Tibial nerve (tissue), 4 donors: ENCODE measurements at regions not wholly inside any gene's neighbourhood (a gene's known extent, or its start where the extent isn't known, plus 50 kb on each side); places are given as distances from the start of the nearest gene placed in this dataset.

ENCODE experiments used
- DNase-seq, 2 donors: peaks; one replicate each; pipeline ENCODE4 v3.0.0-alpha.2; 2019; ENCODE audit warnings: low spot score in 2 of 2
- H3K27ac ChIP-seq, 4 donors: fragments of 200-600 bp; sonication (generic) in 3 of 4; one replicate each; pipeline ENCODE4 v1.5.1; 2017 to 2019; ENCODE audit warnings: mild to moderate bottlenecking in 1 of 4
- H3K27me3 ChIP-seq, 2 donors: fragments of 200-600 bp; sonication (generic) in 1 of 2; one replicate each; pipeline versions ENCODE4 v1.5.1 to v1.6.0; 2017 to 2019
- H3K36me3 ChIP-seq, 3 donors: fragments of 200-600 bp; sonication (generic); one replicate each; pipeline ENCODE4 v1.5.1; 2018 to 2019
- H3K4me1 ChIP-seq, 4 donors: fragments of 200-600 bp; sonication (generic) in 3 of 4; one replicate each; pipeline ENCODE4 v1.5.1; 2017 to 2019
- H3K4me3 ChIP-seq, 4 donors: fragments of 200-600 bp; sonication (generic) in 3 of 4; one replicate each; pipeline ENCODE4 v1.5.1; 2017 to 2019; ENCODE audit warnings: mild to moderate bottlenecking in 1 of 4, moderate library complexity in 1 of 4
- H3K9me3 ChIP-seq, 4 donors: fragments of 200-600 bp; sonication (generic) in 3 of 4; one replicate each; pipeline ENCODE4 v1.5.1; 2017 to 2019
- CTCF ChIP-seq, 5 experiments: fragments of 200-600 bp in 3 of 5; fragments of 450-650 bp in 2 of 5; sonication (generic) in 3 of 5; IDR thresholded peaks; one replicate each; pipeline ENCODE4 v1.5.1; 2016 to 2019; ENCODE audit warnings: antibody characterized with exemption in 5 of 5, mild to moderate bottlenecking in 3 of 5, moderate library complexity in 2 of 5
- EP300 ChIP-seq, 2 donors: sonication (generic); formaldehyde crosslinking; IDR thresholded peaks; one replicate each; pipeline ENCODE4 v1.6.1; 2017; ENCODE audit warnings: antibody characterized with exemption in 2 of 2, mild to moderate bottlenecking in 1 of 2
- POLR2A ChIP-seq, 2 donors: fragments of 450-650 bp; IDR thresholded peaks; one replicate each; pipeline ENCODE4 v1.6.1; 2017; ENCODE audit warnings: antibody characterized with exemption in 2 of 2, mild to moderate bottlenecking in 2 of 2, moderate library complexity in 2 of 2
- WGBS, 2 donors: methylation state at CpG; one replicate each; pipeline ENCODE4 v1.1.5; 2018; 5-methylcytosine and 5-hydroxymethylcytosine counted together

DNA sequence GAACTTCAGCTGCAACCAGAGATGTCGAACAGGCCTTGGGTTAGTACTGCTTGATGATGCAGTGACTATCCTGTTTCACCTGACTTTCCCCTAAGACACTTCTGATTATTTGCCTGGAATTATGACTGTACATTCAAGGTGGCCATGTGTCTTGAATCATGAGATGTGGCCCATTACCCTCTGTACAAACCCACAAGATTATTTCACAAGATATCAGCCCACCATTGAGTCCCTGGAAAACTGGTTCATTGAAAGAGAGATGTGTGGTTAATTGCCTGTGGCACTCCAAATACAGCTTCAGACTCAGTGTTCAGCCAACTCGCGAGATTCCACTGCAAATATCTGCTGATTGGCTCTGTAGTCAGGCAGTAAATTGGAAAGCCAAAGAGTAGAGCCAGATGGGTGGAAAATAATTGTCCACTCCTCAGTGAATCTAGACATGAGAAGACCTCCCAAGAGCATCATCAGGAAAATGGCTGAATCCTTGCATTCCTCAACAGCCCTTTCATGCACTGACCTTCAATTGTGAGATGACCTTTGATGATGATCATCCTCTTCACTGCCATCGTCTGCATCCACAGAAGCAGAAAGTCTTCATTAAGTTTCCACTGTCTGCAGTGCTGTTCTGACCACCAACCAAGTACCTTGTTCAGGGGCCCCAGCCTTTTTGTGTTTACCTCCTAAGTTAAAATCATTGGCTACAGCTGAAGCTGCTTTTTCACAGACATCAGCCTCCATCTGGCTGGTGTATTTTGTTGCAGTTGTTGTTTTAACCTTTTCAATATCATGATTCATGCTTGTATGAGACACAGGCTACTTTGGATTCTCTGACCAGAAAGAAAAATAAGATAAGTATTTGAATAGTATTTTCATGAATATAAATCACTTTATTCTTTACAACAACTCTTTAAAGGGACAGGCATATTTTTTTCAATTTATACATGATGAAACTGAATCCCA, 75.2 kb downstream of the ESM1 start:
- no peaks in the 10 kb centered on the region for H3K9me3 ChIP-seq
- no peak for DNase-seq

GRCh38 chr5:54908774-54909525, 76.4 kb downstream of the ESM1 start:
- no peak for TF ChIP-seq EP300 (IDR thresholded peaks at IDR 0.05)
- no peak for TF ChIP-seq POLR2A (IDR thresholded peaks at IDR 0.05)
- no peak for TF ChIP-seq CTCF (IDR thresholded peaks at IDR 0.05)
- WGBS, 2 donors = 60 to 61% methylated on average over 2 of the region's 2 CpGs
- DNase-seq = no peak

More for the DNA sequence above, 75.2 kb downstream of the ESM1 start:
- H3K36me3 ChIP-seq = no peaks in the 10 kb centered on the region
- H3K4me3 ChIP-seq = no peak overlapping the region
- H3K27me3 ChIP-seq = no peaks in the 10 kb centered on the region
- WGBS, 2 donors = 60 to 63% methylated on average over 4 of the region's 4 CpGs
- H3K27ac ChIP-seq = no peak overlapping the region
- H3K4me1 ChIP-seq = peaks cover 0 to 12% (median 0%) of the 10 kb centered on the region in 4 donors
- TF ChIP-seq POLR2A (IDR thresholded peaks at IDR 0.05) (no peak), EP300 (IDR thresholded peaks at IDR 0.05) (no peak), CTCF (IDR thresholded peaks at IDR 0.05) (no peak)

DNA sequence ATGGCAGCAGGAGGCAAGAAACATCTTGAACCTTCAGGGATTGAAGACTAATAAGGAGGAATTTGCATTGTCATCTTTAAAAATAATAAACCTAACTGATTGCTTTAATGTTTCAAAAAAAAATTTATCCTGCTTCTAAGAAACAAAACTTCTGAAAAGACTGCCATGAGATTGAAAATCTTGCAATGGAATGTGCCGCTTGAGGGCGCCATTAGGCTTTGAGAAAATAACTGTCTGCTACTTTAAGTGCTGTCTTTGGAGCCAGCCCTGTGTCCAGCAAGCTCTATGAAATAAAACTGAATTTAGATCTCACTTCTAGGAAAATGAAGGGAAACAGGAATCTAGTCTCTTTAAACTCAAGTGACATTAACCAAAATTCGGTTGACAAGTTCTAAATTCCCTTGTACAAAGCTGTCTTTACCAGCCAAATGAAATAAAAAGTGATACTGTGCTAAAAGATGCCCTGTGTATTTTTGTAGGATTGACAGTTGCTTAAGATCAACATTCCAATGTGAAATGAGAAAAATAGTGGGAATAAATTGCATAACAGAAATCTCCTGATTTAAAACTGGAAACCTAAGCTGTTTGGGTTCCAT, 79.4 kb downstream of the ESM1 start:
- no peaks in the 10 kb centered on the region for H3K36me3 ChIP-seq

More at GRCh38 chr5:54908774-54909525, 76.4 kb downstream of the ESM1 start:
- H3K9me3 ChIP-seq = no peaks in the 10 kb centered on the region
- no peaks in the 10 kb centered on the region for H3K27me3 ChIP-seq
- H3K27ac ChIP-seq = no peak overlapping the region
- H3K4me3 ChIP-seq = no peak overlapping the region
- H3K4me1 ChIP-seq = peaks cover 0 to 12% (median 0%) of the 10 kb centered on the region in 4 donors
- no peaks in the 10 kb centered on the region for H3K36me3 ChIP-seq

DNA sequence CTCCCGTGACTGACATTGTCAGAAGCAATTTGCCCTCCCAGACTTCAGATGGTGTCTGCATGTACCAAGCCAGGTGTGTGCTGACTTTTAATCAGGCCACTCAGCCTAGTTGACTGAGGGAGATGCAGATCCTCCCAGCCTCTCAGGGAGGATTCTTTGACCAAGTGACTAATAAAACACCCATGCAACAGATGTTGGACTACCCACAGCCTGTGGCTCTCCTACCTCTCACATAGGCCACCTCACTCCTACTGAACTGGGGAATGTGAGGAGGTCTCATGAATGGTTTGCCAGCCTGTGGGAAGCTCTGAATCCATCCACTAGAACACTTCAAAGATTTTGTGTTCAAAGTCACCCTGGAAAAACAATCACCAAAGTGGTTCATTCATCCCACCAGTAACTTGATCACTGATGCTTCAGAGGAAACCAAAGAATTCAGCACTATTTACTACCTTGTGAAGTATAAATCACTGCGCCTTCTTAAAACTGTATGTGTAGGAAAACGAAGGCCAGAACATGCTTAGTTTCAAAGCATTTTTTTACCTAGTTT, 80.1 kb downstream of the ESM1 start:
- no peak overlapping the region for H3K4me3 ChIP-seq
- no peak overlapping the region for H3K27ac ChIP-seq
- H3K36me3 ChIP-seq = no peaks in the 10 kb centered on the region
- H3K4me1 ChIP-seq = peaks cover 0 to 12% (median 5%) of the 10 kb centered on the region in 4 donors
- DNase-seq = no peak
- no peaks in the 10 kb centered on the region for H3K9me3 ChIP-seq
- no peaks in the 10 kb centered on the region for H3K27me3 ChIP-seq
- TF ChIP-seq POLR2A (IDR thresholded peaks at IDR 0.05) (no peak), CTCF (IDR thresholded peaks at IDR 0.05) (no peak), EP300 (IDR thresholded peaks at IDR 0.05) (no peak)
- 92 to 96% methylated on average over 3 of the region's 3 CpGs for WGBS, 2 donors

More for the DNA sequence above, 79.4 kb downstream of the ESM1 start:
- whole genome bisulfite sequencing, 2 donors = 0 to 4% methylated on average over 3 of the region's 3 CpGs
- Histone ChIP-seq H3K9me3 (no peaks in the 10 kb centered on the region), H3K27me3 (no peaks in the 10 kb centered on the region), H3K4me1 (peaks cover 0 to 17% (median 5%) of the 10 kb centered on the region in 4 donors), H3K27ac (no peak overlapping the region), H3K4me3 (no peak overlapping the region)
- TF ChIP-seq CTCF (IDR thresholded peaks at IDR 0.05) = peak; percentile 41 to 59 (median 50)
- TF ChIP-seq EP300 (IDR thresholded peaks at IDR 0.05) = no peak
- DNase-seq = peak; percentile 58 to 87
